ENCODE measurements at regions not wholly inside any gene's neighbourhood (a gene's known extent, or its start where the extent isn't known, plus 50 kb on each side); places are given as distances from the start of the nearest gene placed in this dataset.

GRCh38 chr6:138590796-138591709 lies 91.8 kb upstream of the NHSL1 start (continued):
- TF ChIP-seq CREB3 (CRISPR knock-in tag; IDR thresholded peaks at IDR 0.05), result 0 out of 2 replicates have a peak, but pooled peaks have one; percentile 55
- TF ChIP-seq PAF1 (CRISPR knock-in tag; IDR thresholded peaks at IDR 0.05), result no peak
- TF ChIP-seq ZNF7 (CRISPR knock-in tag; IDR thresholded peaks at IDR 0.05), result no peak
- TF ChIP-seq ZNF354B (CRISPR knock-in tag; IDR thresholded peaks at IDR 0.05), result no peak
- TF ChIP-seq ZNF781 (CRISPR knock-in tag; IDR thresholded peaks at IDR 0.05; ENCODE audit: borderline replicate concordance, not compliant biosample characterization), result no peak
- TF ChIP-seq EEA1 (CRISPR knock-in tag; IDR thresholded peaks at IDR 0.05; ENCODE audit: borderline replicate concordance), result no peak
- TF ChIP-seq KLF11 (CRISPR knock-in tag; IDR thresholded peaks at IDR 0.05), result no peak
- no peak for TF ChIP-seq ZNF3 (CRISPR knock-in tag; IDR thresholded peaks at IDR 0.05)
- TF ChIP-seq MED8 (CRISPR knock-in tag; IDR thresholded peaks at IDR 0.05; ENCODE audit: insufficient replicate concordance), result no peak
- no peak for TF ChIP-seq LCORL (IDR thresholded peaks at IDR 0.05)
- peak; percentile 54; the same call in 1 of the 2 replicates for TF ChIP-seq LCORL (CRISPR knock-in tag; IDR thresholded peaks at IDR 0.05)
- TF ChIP-seq ZNF75D (CRISPR knock-in tag; IDR thresholded peaks at IDR 0.05; ENCODE audit: borderline replicate concordance), result no peak
- TF ChIP-seq ZNF563 (CRISPR knock-in tag; IDR thresholded peaks at IDR 0.05), result no peak
- TF ChIP-seq ELF3 (CRISPR knock-in tag; IDR thresholded peaks at IDR 0.05), result no peak
- TF ChIP-seq SP5 (CRISPR knock-in tag; IDR thresholded peaks at IDR 0.05; ENCODE audit: borderline replicate concordance, low read depth), result no peak
- peak; percentile 92 for TF ChIP-seq SMC3 (IDR thresholded peaks at IDR 0.05; ENCODE audit: low read length)
- no peak for TF ChIP-seq RERE (CRISPR knock-in tag; IDR thresholded peaks at IDR 0.05; ENCODE audit: low read depth)
- no peak for TF ChIP-seq ZNF225 (CRISPR knock-in tag; IDR thresholded peaks at IDR 0.05)
- TF ChIP-seq ZNF614 (CRISPR knock-in tag; IDR thresholded peaks at IDR 0.05; ENCODE audit: borderline replicate concordance), result peak; percentile 69
- peak; percentile 32; the same call in 1 of the 2 replicates for TF ChIP-seq ZNF331 (CRISPR knock-in tag; IDR thresholded peaks at IDR 0.05)
- TF ChIP-seq HMGA1 (CRISPR knock-in tag; conservative IDR thresholded peaks at IDR 0.05), result no peak
